ENCODE measurements at regions not wholly inside any gene's neighbourhood (a gene's known extent, or its start where the extent isn't known, plus 50 kb on each side); places are given as distances from the start of the nearest gene placed in this dataset.
"Not testable (repeated sequence)": the region's sequence is repeated elsewhere in the genome, so short reads cannot be mapped to it uniquely, and the experiment has no call there.

DNA sequence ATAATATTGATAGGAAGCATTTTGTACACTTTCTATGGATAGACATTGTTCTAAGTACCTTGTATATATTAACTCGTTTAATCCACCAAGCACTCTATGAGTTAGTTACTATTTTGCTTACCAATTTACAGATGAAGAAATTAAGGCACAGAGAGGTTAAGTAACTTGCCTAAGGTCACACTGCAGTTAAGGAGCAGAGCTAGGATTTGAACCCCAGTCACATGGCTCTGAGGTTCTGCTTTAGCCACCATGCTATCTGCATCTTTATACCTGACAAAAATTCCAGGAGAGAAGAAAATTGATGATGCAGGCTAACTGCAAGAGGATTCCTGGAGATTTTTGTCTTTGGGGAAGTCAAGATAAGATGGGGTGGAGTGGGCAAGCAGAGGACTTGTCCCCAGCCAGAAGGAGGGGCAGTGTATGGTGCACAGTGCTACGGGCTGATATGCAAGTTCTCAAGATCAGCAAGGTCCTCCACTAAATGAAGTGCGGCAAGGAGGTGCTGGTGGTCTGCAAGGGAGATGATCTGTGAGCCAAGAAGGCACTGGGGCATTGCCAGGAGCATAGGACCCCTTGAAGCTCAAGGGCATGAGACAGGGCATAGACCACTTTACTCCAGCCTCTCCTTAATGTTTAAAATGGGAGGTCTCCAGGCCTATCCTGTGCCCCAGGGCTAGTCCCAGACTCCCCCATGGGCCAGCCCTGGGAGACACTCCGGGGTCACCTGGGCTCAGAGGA, 430.6 kb downstream of the RPS24 start:
- no peak for DNase-seq

DNA sequence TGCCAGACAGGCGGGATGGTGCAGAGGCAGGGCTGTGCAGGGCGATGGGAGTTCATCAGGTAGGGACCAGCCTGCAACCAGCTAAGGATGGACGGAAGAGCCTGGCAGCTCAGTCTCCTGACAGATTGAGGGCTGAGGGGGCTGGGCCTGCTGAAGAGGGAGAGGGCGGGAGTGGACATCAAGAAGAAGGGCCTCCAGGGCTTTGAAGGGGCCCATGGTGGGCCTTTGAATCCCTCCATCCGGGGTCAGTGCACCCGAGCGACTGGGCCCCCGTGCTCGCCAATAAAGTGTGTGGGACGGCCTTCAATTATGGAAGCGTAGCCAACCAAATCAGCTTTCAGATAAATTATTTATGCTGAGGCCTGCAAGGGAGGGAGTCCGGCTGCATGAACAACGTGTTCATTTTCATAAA, 431.2 kb downstream of the RPS24 start:
- DNase-seq, result no peak

DNA sequence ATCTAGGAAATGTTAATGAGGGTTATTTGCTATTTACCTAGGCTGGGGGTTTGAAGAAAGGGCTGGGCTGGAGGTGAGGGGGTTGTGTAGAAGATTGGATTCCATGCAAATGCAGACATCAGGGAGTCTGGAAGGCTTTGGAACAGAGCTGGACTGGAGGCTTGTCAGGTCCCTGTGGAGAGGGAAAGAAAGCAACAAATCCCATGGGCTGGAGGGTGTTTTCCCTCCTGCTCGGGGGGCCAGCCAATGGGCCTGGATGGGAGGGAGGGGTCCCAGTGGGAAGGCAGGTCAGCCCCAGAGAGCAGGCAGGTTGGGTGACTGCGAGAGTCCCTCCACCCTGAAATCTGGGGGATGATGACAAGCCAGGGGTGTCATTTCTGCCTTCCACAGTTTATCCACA, 431.8 kb downstream of the RPS24 start:
- DNase-seq, result no peak

DNA sequence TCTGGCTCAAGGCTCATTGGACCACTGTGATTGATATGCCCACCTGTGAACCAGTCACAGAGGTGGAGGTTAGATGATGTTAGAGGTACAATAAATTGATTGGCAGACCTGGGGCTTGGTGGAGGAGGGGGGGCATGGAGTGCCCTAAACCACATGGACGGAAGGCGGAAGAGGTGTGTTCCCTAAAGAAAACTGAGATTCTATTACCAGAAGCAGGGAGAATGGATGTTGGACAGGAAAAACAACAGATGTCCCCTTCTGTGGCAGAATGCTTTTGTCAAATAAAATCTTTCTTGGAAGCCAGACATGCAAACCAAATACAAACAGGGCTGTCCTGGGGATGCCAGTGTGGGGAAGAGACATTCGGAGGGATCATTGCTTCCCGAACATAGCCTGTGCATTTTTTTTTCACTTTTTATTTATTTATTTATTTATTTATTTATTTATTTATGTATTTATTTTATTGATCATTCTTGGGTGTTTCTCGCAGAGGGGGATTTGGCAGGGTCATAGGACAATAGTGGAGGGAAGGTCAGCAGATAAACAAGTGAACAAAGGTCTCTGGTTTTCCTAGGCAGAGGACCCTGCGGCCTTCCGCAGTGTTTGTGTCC, 433.9 kb downstream of the RPS24 start:
- no peak for DNase-seq

DNA sequence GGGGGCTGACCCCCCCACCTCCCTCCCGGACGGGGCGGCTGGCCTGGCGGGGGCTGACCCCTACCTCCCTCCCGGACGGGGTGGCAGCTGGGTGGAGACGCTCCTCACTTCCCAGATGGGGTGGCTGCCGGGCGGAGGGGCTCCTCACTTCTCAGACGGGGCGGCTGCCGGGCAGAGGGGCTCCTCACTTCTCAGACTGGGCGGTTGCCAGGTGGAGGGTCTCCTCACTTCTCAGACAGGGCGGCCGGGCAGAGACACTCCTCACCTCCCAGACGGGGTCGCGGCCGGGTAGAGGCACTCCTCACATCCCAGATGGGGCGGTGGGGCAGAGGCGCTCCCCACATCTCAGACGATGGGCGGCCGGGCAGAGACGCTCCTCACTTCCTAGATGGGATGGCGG, 435.1 kb downstream of the RPS24 start:
- not testable (repeated sequence) for DNase-seq

DNA sequence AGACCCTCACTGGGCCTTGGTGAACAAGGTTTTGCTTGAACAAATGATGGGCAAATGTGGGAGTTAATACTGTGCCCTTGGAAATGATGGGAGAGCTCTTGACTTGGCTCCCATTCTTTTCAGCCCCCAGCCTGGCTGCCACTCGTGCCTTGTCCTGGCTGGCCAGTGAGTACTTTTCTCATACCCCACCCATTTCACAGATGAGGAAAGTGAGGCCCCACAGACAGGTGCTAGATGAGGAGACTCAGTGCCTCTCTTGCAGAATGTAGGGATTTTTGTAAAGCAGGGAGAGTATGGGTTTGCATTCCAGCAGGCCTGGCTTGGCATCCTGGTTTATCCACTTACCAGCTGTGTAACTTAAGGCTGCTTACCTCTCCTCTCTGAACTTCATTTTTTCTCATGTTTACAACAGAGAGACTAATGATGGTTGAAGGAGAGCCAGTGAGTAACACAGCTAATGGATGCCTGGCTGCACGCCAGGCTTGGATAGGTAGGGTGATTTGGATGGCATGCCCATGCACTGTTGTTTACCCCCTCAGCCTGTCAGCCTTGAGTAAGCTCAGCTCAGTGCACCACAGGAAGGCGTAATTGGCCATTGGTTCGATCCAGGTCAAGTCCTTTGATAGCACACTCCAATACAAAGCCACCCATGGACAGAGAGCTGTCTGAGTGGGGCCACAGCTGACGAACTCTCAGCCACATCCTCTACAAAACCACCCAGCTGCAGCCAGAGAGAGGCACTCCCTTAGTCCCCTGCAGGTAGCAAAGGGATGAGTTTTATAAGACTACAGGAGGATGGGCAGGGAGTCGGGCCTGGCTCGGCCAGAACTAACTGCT, 436.8 kb downstream of the RPS24 start:
- no peak for DNase-seq

DNA sequence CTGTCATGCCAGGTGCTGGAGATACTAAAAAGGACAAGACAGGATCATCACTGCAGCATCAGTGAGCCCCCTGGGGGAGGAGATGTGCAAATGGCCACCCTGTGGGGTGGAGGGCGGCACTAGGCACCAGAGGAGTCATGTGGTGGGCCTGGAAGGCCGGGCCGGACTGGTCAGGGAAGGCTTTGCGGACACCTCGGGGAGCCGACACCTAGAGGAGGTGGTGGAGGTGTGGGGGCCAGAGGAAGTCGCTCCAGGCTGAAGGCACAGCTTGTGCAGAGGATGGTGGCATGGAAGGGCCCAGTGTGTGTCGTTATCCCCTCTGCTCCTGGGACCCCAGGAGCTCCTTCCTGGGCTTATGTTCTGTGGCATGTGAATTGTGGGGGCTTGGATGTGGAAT, 437.7 kb downstream of the RPS24 start:
- no peak for DNase-seq

DNA sequence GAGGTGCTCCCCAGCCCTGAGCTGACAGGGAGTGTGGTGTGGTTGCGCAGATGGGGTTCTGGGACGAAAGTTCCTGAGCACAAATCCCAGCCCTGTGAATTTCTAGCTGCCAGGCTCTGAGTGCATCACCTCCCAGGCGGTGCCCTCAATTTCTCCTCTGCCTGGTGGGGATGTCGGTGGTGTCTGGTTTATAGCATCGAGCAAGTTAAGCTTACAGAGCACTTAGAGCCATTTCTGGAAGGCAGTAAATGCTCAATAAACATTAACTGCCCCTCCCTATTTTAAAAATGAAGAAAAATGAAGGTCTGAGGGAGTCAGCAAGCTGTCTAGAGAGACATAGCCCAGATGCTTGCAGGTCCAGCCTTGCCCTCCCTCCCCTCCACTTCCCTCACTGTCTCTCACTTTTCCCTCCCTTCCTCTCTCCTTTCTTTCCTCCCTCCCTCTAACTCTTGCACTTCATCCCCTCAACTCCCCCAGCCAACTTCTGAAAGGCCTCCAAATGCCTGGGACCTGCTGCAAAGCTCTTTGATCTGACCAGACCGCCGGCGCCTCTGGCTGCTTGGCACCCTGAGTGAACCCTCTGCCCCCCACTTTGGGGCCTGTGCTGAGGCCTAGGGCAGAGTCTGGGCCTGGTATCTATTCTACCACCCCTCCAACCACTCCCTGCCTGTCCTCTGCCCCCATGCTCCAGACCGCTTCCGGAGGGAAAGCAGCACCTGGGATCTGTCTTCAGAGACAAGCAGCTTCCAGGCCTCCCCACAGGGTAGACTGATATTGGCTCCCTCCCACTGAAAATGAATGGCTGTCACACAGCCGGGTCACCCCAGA, 438.3 kb downstream of the RPS24 start:
- no peak for DNase-seq

DNA sequence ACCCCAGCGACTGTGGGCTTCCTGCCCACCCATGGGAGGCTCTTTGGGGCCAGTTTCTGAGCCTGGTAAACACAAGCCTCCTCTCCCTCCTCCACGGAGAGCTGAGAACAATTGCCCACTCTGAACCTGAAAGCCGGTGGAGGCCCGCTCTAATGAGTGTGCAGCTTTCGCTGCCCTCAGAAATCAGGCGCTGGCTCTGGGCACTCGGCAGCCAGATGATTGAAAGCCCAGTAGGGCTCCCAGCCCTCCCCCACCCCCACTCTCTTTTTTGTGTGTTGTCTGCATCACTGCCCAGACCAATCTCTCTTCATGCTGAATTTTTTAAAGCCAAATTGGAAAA, 438.9 kb downstream of the RPS24 start:
- DNase-seq, result no peak

DNA sequence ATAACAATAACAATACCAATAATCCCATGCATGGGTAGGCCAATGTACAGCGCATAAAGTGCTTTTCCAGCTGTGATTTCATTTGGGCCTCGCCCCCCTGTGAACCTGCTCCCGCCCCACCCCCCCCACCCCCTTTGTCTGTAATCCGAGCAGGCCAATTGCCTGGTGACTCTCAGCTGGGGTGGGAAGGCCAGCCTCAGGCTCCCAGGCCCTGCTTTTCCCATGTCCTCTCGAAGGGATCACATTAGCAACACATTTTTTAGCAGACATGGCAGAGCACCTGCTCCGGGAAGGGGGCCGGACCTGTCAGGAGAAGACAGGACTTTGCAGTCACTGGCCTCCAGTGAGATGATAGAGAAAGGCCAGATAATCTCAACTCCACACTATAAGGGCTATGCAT, 439.3 kb downstream of the RPS24 start:
- no peak for DNase-seq

DNA sequence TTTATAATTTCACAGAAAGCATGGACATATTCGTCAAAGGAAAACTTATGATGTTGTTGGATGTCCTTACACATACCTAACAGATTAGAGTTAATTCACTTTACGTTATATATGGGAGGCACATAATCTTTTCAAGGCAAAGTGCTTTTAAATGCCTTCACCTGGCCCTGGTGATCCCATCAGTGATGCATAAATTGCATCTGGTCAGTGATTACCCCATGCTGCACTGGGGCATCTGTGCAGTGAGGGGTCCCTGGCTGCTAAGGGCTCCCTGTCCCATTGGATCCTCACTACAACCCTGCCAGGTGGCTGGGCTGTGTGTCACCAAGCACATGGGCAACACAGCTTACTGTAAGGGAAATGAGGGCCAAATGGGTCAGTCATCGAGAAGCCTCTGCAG, 441.1 kb downstream of the RPS24 start:
- no peak for DNase-seq

DNA sequence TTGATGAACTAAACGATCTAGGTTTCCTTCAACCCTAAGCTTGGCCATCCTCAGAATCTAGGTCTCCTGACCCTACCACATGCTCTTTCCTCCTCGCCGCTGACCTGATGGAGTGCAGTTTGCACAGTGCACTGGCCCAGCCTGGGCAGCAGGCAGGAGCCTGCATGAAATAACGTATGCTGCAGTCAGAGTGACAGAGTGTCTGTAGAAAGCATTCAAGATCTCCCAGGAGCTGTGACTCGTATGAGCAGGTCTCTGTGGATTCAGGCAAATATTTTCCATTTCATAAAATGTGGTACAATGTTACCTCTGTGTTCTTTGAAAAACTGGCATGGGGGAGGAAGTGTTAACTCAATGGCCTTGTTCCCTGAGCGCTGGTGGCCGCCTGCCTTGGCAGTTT, 441.8 kb downstream of the RPS24 start:
- DNase-seq, result no peak

DNA sequence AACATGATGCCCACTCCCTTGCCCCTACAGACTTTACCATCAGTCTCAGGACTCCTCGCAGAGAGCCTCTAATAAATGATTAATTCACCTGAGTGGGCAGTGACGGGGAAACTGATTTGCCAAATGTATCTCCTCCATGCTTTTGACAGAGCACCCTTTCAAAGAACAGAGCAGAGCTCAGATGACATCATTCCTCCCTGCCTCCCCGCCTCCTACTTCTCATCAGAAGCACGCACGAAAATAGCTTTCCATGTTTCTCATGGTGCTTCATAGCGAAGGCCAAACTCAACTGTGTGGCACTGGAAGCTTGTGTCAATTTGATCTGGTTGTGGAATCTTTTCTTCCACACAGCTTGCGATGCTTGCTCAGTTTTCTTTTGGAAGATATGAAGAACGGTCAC, 442.5 kb downstream of the RPS24 start:
- DNase-seq, result no peak

DNA sequence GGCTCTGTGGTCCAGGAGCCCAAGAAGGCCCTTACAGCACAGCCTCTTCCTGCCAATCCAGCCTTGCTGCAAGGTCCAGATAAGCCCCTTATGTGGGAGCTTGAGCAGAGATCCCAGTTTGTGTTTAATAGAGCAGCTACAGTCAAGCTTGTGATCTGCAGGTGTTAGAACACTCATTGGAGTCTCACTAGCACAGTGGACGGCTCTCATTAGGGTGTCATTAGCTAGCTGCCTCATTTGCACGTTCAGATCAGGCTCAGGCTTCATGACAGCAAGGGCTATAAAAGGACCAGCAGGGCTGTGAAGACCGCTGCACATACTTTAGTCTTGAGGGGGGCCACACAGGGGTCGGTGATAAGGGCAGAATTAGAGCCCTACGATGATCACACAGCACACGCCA, 443.2 kb downstream of the RPS24 start:
- no peak for DNase-seq

DNA sequence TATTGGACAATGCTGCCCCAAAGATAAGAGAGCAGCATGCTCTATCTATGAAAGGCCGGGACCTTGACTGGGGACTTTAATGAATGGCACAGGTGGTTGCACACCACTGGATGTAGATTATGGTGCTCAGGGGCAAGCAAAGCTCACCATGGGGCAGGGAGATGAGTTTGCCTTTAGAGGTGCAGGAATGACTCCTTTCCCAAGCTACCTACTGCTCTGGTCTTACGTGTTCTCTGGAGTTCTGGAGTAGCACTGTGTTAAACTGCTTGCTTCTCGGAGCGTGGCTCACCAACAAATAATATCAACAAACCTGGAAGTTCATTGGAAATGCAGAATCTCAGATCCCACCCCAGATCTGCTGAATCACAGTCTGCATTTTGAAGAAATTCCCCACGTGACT, 445.3 kb downstream of the RPS24 start:
- DNase-seq, result no peak

DNA sequence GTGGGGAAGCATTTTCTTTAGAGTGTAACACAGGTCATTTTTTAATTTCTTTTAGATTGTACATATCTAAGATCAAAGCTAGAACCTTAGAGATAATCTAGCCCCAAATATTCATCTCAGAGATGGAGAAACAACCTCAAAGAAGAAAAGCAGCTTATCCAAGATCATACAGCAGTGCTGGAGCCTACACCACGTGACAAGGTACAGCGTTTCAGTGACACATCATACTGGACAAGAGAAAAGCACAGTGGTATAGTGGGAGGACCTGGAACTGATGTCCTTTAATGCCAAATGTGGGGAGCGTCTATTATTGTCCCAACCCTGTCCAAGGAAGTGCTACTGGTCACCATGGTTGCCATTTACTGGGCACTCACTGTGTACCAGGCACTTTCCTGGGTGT, 445.8 kb downstream of the RPS24 start:
- DNase-seq, result no peak

DNA sequence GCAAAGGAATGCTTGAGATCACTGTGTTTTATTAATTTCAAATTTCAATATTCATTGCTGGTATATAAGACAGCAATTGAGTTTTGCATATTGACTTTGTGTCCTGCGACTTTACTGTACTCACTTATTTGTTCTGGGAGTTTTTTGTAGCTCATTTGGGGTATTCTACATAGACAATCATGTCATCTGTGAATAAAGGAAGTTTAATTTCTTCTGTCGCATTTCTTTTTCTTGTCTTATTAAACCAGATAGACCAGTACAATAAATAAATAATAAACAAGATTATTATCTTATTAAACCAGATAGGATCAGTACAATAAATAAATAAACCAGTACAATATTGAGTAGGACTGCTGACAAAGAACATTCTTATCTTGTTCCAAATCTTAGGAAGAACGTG, 448.2 kb downstream of the RPS24 start:
- no peak for DNase-seq

DNA sequence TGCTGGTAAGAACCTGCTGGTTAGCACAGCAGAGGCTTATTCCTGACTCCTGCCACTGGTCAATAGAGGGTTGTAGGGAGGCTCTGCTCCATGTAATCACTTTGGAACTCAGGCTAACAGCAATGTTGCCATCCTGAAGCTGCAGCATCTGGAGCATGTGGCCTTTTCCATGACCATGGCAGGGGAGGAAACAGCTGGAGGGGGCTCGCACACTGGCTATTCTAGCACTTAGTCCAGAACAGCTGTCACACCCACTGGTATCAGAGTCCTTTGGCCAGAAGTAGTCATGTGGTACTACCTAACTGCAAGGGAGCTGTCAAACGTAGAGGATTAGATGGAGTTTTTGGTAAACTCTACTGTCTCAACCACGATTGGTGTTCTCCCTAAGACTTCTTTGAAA, 450.0 kb downstream of the RPS24 start:
- no peak for DNase-seq

DNA sequence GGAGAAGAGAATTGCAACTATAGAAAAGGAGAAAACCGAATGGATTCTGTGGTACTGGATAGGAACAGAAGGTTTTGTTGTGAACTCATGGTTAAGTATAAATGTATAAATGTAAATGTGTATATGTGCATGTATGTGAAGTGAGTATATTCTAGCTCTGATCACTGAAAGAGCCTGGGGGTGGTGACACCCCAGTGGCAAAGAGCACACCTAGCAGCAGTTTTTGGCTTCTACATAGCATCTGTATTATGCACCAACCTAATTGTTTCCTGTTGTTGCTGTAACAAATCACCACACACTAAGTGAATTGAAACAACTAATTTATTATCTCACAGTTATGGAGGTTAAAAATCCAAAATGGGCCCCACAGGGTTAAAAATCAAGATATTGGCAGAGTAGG, 455.4 kb downstream of the RPS24 start:
- no peak for DNase-seq

DNA sequence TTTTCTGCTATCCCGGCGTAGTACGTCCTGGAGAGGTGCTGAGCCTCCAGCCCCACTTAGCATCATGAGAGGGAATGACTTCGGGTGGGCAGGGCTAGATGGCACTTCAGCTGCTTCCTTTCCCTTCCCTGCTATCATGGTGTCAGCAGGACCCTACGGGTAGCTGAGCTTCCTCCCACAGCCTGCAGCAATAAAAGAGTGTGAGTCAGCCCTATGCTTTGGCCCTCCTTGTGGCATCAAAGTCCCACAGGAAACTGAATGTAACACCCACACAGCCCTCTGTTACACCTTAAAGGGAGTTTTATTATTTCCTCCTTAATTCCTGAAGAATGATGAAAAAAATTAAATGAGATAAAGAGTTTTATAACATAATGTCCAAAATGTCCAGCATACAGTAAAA, 458.1 kb downstream of the RPS24 start:
- no peak for DNase-seq

DNA sequence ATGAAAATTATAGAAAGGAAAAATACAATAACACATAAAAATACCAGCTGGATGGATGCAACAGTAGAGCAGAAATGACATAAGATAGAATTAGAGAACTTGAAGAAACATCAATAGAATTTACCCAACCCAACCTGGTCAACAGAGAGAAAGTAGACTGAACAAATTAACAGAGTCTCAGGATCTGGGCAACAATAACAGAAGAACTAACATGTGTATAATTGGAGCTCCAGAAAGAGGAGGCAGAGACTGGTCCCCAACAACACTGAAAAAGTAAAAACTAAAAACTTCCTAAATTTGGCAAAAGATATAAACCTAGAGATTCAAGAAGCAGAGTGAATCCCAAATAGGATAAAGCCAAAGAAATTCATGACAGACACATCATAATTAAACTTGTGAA, 458.8 kb downstream of the RPS24 start:
- no peak for DNase-seq

DNA sequence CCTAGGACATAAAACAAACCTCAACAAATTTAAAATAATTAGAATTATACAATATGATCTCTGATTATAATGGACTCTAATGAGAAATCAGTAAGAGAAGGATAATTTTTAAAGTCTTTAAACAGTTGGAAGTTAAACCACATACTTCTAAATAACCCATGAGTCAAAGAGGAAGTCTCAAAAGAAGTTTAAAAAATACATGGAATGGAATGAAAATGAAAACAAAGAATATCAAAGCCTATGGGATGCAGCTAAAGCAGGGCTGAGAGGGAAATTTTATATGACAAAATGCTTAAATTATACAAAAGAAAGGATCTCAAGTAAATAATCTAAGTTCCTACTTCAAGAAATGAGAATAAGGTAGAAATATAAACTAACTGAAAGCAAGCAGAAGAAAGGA, 460.5 kb downstream of the RPS24 start:
- no peak for DNase-seq

DNA sequence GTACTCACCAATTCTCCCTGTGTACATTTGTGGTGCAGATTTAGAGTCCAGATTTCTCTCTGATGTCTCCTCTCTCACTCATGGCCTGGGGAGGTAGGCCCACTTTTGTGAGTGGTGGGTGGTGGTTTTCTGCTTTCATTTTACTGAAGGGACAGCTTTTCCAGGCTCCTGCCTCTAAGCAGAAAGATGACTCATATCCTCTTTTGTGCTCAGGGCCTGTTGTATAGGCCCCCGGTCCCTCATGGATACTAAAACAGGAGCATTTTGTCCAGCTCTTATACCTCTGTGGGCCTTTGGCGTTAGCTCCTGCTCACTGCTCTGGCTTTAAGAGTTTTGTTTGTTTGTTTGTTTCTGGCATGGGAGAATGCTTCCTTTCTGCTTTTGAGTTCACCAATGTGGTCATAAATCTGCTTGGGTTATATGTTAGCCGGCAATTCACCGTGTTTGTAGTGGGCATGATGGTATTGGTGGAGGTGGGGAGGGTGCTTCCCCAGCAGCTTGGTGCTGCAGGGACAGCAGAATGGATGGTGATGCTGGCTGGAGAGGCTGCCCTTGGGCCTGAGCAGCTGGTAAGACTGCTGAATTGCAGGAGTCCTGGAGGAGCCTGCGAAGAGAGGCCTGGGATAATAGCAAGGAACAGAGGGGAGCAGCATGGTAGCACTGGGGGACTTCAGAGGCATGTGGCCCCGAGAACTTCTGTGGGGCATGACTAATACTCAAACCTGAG, 468.7 kb downstream of the RPS24 start:
- DNase-seq, result no peak
